SK-N-SH treated with all-trans-retinoic acid at 6 μM for 48 hours (cell line): ENCODE measurements at regions not wholly inside any gene's neighbourhood (a gene's known extent, or its start where the extent isn't known, plus 50 kb on each side); places are given as distances from the start of the nearest gene placed in this dataset.

Experiments used
- ATAC-seq: fragments of 200-7000 bp; cut with Tn5 transposase; 3 replicates; pipeline ENCODE4 v1.9.1; 2020; ENCODE audit warnings: mild to moderate bottlenecking, moderate library complexity
- ARNTL ChIP-seq: fragments of 450-650 bp; formaldehyde crosslinking; IDR thresholded peaks from 2 replicates; pipeline ENCODE4 v1.5.0; 2020; ENCODE audit warnings: low read depth, mild to moderate bottlenecking, moderate library complexity, borderline replicate concordance
- BACH2 ChIP-seq: fragments of 250-450 bp; sonication (Bioruptor Pico); IDR thresholded peaks from 2 replicates; pipeline ENCODE4 v1.9.0; 2021; ENCODE audit warnings: mild to moderate bottlenecking, borderline replicate concordance
- CSRNP3 ChIP-seq: fragments of 250-450 bp; sonication (Bioruptor Pico); IDR thresholded peaks from 2 replicates; pipeline ENCODE4 v1.5.1; 2021; ENCODE audit warnings: mild to moderate bottlenecking, moderate library complexity
- ESRRG ChIP-seq: fragments of 250-450 bp; sonication (Bioruptor Pico); IDR thresholded peaks from 2 replicates; pipeline ENCODE4 v1.6.1; 2021; ENCODE audit warnings: mild to moderate bottlenecking
- GLIS3 ChIP-seq: fragments of 250-450 bp; sonication (Bioruptor Pico); IDR thresholded peaks from 2 replicates; pipeline ENCODE4 v1.5.0; 2020; ENCODE audit warnings: mild to moderate bottlenecking, moderate library complexity
- ISL1 ChIP-seq: fragments of 250-450 bp; sonication (Bioruptor Pico); IDR thresholded peaks from 2 replicates; pipeline ENCODE4 v2.1.2; 2022; ENCODE audit warnings: mild to moderate bottlenecking, moderate library complexity
- OSR1 ChIP-seq: fragments of 250-450 bp; sonication (Bioruptor Pico); IDR thresholded peaks from 2 replicates; pipeline ENCODE4 v1.8.0; 2022; ENCODE audit warnings: moderate library complexity, mild to moderate bottlenecking, inconsistent platforms
- PATZ1 ChIP-seq: fragments of 250-450 bp; sonication (Bioruptor Pico); IDR thresholded peaks from 2 replicates; pipeline ENCODE4 v1.8.0; 2020; ENCODE audit warnings: mild to moderate bottlenecking, moderate library complexity, borderline replicate concordance
- PPARA ChIP-seq: fragments of 250-450 bp; sonication (Bioruptor Pico); IDR thresholded peaks from 2 replicates; pipeline ENCODE4 v1.5.0; 2020; ENCODE audit warnings: mild to moderate bottlenecking, borderline replicate concordance
- RARB ChIP-seq: fragments of 250-450 bp; sonication (Bioruptor Pico); IDR thresholded peaks from 2 replicates; pipeline ENCODE4 v1.8.0; 2021; ENCODE audit warnings: mild to moderate bottlenecking, moderate library complexity
- SNAI2 ChIP-seq: fragments of 250-450 bp; sonication (Bioruptor Pico); IDR thresholded peaks from 2 replicates; pipeline ENCODE4 v1.5.0; 2020; ENCODE audit warnings: mild to moderate bottlenecking, moderate library complexity
- TCF4 ChIP-seq: fragments of 250-450 bp; sonication (Bioruptor Pico); IDR thresholded peaks from 2 replicates; pipeline ENCODE4 v1.8.0; 2021; ENCODE audit warnings: mild to moderate bottlenecking, moderate library complexity, borderline replicate concordance
- TOX ChIP-seq: fragments of 250-450 bp; sonication (Bioruptor Pico); IDR thresholded peaks from 2 replicates; pipeline ENCODE4 v1.8.0; 2021; ENCODE audit warnings: mild to moderate bottlenecking, moderate library complexity, borderline replicate concordance
- ZC3H10 ChIP-seq: fragments of 250-450 bp; sonication (Bioruptor Pico); IDR thresholded peaks from 2 replicates; pipeline ENCODE4 v1.5.1; 2021; ENCODE audit warnings: mild to moderate bottlenecking, moderate library complexity
- ZFP3 ChIP-seq: fragments of 250-450 bp; sonication (Bioruptor Pico); IDR thresholded peaks from 2 replicates; pipeline ENCODE4 v1.5.0; 2020; ENCODE audit warnings: mild to moderate bottlenecking, moderate library complexity
- ZNF565 ChIP-seq: fragments of 450-650 bp; formaldehyde crosslinking; conservative IDR thresholded peaks from 2 replicates; pipeline ENCODE4 v1.5.0; 2020; ENCODE audit warnings: low read depth, mild to moderate bottlenecking, moderate library complexity
- ZNF70 ChIP-seq: fragments of 450-650 bp; formaldehyde crosslinking; IDR thresholded peaks from 2 replicates; pipeline ENCODE4 v1.5.0; 2020; ENCODE audit warnings: mild to moderate bottlenecking, moderate library complexity
- ZNF8 ChIP-seq: fragments of 450-650 bp; formaldehyde crosslinking; IDR thresholded peaks from 2 replicates; pipeline ENCODE4 v1.5.0; 2020; ENCODE audit warnings: mild to moderate bottlenecking, moderate library complexity
- TF ChIP-seq, protein P1 (sequence below): fragments of 250-450 bp; sonication (Bioruptor Pico); IDR thresholded peaks from 2 replicates; pipeline ENCODE4 v1.8.0; 2021; ENCODE audit warnings: low read depth, mild to moderate bottlenecking, moderate library complexity, borderline replicate concordance
- TF ChIP-seq, protein P2 (sequence below): fragments of 250-450 bp; sonication (Bioruptor Pico); IDR thresholded peaks from 2 replicates; pipeline ENCODE4 v1.5.0; 2020; ENCODE audit warnings: mild to moderate bottlenecking, moderate library complexity

- TF ChIP-seq CSRNP3: no peak
Measured at GRCh38 chr4:17265139-17265538, 246.8 kb downstream of the QDPR start (continued).

GRCh38 chr4:17260166-17260907 is 251.6 kb downstream of the QDPR start:
- ATAC-seq: no peak
- TF ChIP-seq ZNF8 (CRISPR knock-in tag) (no peak), ISL1 (CRISPR knock-in tag) (no peak), TOX (CRISPR knock-in tag) (no peak), PATZ1 (no peak), ESRRG (no peak), OSR1 (CRISPR knock-in tag) (no peak), ZFP3 (CRISPR knock-in tag) (no peak), TCF4 (CRISPR knock-in tag) (no peak), RARB (CRISPR knock-in tag) (no peak), PPARA (no peak), GLIS3 (CRISPR knock-in tag) (no peak), SNAI2 (CRISPR knock-in tag) (no peak), ARNTL (no peak)
- TF ChIP-seq, protein P1, sequence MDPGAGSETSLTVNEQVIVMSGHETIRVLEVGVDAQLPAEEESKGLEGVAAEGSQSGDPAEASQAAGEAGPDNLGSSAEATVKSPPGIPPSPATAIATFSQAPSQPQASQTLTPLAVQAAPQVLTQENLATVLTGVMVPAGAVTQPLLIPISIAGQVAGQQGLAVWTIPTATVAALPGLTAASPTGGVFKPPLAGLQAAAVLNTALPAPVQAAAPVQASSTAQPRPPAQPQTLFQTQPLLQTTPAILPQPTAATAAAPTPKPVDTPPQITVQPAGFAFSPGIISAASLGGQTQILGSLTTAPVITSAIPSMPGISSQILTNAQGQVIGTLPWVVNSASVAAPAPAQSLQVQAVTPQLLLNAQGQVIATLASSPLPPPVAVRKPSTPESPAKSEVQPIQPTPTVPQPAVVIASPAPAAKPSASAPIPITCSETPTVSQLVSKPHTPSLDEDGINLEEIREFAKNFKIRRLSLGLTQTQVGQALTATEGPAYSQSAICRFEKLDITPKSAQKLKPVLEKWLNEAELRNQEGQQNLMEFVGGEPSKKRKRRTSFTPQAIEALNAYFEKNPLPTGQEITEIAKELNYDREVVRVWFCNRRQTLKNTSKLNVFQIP: no peak
- TF ChIP-seq, protein P2, sequence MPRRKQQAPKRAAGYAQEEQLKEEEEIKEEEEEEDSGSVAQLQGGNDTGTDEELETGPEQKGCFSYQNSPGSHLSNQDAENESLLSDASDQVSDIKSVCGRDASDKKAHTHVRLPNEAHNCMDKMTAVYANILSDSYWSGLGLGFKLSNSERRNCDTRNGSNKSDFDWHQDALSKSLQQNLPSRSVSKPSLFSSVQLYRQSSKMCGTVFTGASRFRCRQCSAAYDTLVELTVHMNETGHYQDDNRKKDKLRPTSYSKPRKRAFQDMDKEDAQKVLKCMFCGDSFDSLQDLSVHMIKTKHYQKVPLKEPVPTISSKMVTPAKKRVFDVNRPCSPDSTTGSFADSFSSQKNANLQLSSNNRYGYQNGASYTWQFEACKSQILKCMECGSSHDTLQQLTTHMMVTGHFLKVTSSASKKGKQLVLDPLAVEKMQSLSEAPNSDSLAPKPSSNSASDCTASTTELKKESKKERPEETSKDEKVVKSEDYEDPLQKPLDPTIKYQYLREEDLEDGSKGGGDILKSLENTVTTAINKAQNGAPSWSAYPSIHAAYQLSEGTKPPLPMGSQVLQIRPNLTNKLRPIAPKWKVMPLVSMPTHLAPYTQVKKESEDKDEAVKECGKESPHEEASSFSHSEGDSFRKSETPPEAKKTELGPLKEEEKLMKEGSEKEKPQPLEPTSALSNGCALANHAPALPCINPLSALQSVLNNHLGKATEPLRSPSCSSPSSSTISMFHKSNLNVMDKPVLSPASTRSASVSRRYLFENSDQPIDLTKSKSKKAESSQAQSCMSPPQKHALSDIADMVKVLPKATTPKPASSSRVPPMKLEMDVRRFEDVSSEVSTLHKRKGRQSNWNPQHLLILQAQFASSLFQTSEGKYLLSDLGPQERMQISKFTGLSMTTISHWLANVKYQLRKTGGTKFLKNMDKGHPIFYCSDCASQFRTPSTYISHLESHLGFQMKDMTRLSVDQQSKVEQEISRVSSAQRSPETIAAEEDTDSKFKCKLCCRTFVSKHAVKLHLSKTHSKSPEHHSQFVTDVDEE (CRISPR knock-in tag): no peak
- TF ChIP-seq, all 23 proteins: peak for 0

DNA sequence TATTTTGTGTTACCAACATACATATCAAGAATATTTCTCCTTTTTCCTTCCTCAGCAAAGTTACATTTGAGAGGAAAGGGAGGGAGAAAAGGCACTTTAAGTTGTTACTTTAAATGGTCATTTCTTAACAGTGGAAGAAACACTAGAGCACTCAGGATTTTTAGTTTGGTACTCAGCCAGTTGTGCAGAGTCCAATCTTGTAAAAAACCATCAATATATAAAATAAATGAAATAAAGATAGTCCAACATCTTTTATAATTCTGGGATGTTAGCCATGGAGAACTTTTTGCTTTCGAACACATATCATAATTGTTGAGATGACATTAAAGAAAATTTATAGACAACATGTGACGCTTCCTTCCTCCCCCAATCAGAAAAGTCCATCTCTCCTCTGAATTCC is 253.8 kb downstream of the QDPR start:
- TF ChIP-seq RARB (CRISPR knock-in tag): no peak
- ATAC-seq: no peak

DNA sequence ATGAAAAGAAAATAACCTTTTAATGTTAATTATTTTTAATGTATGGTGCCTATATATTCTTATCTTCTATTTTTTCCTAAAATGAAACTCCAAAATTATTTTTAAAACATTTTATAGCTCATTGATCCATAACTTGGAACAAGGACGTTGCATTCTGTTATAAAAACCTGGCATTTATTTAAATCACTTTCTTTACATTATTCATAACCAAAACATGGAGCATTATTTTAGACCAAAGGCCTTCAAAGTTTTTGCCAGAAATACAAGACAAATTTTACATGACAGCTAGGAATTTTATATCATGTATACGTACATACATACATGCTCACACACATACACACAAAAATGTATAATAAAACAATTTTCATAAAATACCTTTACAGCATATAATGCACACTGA is 259.8 kb downstream of the QDPR start:
- ATAC-seq: no peak
- TF ChIP-seq BACH2 (CRISPR knock-in tag) (no peak), ZFP3 (CRISPR knock-in tag) (no peak), ZC3H10 (CRISPR knock-in tag) (no peak), CSRNP3 (no peak), ZNF70 (no peak), ARNTL (no peak), GLIS3 (CRISPR knock-in tag) (no peak), OSR1 (CRISPR knock-in tag) (no peak), ZNF565 (CRISPR knock-in tag) (no peak), SNAI2 (CRISPR knock-in tag) (no peak), RARB (CRISPR knock-in tag) (no peak)
- TF ChIP-seq, protein P2 (CRISPR knock-in tag): no peak
- TF ChIP-seq, protein P1: no peak
